ENCODE measurements at regions not wholly inside any gene's neighbourhood (a gene's known extent, or its start where the extent isn't known, plus 50 kb on each side); places are given as distances from the start of the nearest gene placed in this dataset.

DNA sequence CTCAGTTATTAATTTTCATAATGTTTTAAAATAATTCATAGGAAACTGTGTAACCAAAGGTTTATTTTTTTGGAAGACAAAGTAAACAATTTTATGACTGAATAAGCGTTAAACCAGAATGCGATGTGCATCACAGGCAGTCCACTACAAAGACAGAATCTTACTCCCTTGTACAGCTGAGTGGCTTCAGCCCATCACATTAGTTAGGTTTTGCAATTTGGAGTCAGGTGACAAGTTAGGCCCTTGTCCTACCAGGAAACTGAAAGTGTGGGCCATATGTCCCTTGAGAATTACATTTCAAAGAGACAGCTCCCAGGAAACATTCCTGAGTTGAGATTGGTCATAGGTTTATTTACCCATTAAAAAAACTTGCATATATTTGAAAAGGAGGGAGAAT lies 156.3 kb downstream of the MEX3B start:
- Histone ChIP-seq H3K27me3 (ENCODE audit: control insufficient read depth in 2 of 2, insufficient read depth in 2 of 2, low read length in 2 of 2) (no peaks in the 10 kb centered on the region), H2AFZ (ENCODE audit: low read depth, low read length) (no peak overlapping the region), H3K9ac (replicated peaks; ENCODE audit: extremely low read depth, insufficient read depth, low read length) (no peak overlapping the region), H3K36me3 (ENCODE audit: control insufficient read depth in 2 of 2, extremely low read depth in 1 of 2, insufficient read depth in 2 of 2, low read length in 2 of 2) (no peaks in the 10 kb centered on the region), H3K9me1 (replicated peaks; ENCODE audit: control insufficient read depth, extremely low read depth, insufficient read depth, low read length) (no peaks in the 10 kb centered on the region), H3K4me2 (ENCODE audit: insufficient read depth, low read length) (no peak overlapping the region), H3K79me2 (ENCODE audit: control insufficient read depth, insufficient read depth, low read length) (no peaks in the 10 kb centered on the region), H3K9me3 (replicated peaks; ENCODE audit: control insufficient read depth, insufficient read depth, low read length) (no peaks in the 10 kb centered on the region), H3K27ac (ENCODE audit: insufficient read depth, low read depth, low read length) (no peak overlapping the region), H3K4me3 (replicated peaks in 1 of 3; ENCODE audit: insufficient read depth in 1 of 3, low read depth in 1 of 3, low read length in 3 of 3) (no peak overlapping the region), H3K4me1 (ENCODE audit: control insufficient read depth, extremely low read depth, insufficient read depth, low read length) (no peaks in the 10 kb centered on the region), H4K20me1 (replicated peaks; ENCODE audit: control insufficient read depth, extremely low read depth, insufficient read depth, low read length) (no peaks in the 10 kb centered on the region)
- dilution Hi-C loops (cut with MboI; ENCODE audit: extremely low pct_ligation_motif_present, low sequenced_read_pairs), result no loop called here
- no TSS peak for BruUV-seq (replicated peaks)
- CTCF ChIA-PET, result no interaction called here
- TF ChIP-seq EZH2 (IDR thresholded peaks at IDR 0.05; ENCODE audit: borderline replicate concordance, low read depth, low read length, severe bottlenecking), result no peak
- TF ChIP-seq, protein P1, sequence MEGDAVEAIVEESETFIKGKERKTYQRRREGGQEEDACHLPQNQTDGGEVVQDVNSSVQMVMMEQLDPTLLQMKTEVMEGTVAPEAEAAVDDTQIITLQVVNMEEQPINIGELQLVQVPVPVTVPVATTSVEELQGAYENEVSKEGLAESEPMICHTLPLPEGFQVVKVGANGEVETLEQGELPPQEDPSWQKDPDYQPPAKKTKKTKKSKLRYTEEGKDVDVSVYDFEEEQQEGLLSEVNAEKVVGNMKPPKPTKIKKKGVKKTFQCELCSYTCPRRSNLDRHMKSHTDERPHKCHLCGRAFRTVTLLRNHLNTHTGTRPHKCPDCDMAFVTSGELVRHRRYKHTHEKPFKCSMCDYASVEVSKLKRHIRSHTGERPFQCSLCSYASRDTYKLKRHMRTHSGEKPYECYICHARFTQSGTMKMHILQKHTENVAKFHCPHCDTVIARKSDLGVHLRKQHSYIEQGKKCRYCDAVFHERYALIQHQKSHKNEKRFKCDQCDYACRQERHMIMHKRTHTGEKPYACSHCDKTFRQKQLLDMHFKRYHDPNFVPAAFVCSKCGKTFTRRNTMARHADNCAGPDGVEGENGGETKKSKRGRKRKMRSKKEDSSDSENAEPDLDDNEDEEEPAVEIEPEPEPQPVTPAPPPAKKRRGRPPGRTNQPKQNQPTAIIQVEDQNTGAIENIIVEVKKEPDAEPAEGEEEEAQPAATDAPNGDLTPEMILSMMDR (IDR thresholded peaks at IDR 0.05; ENCODE audit: extremely low read depth in 1 of 2, insufficient read depth in 1 of 2, low read depth in 1 of 2, low read length in 2 of 2), result no peak
- TF ChIP-seq JUN (IDR thresholded peaks at IDR 0.05; ENCODE audit: borderline replicate concordance, insufficient read depth, insufficient read length, low read depth), result no peak
- TF ChIP-seq GATA2 (IDR thresholded peaks at IDR 0.05; ENCODE audit: insufficient read depth, insufficient read length, low read depth, low read length), result no peak
- TF ChIP-seq FOS (IDR thresholded peaks at IDR 0.05; ENCODE audit: borderline replicate concordance, insufficient read depth, low read length), result no peak
- no peak for TF ChIP-seq POLR2AphosphoS5 (IDR thresholded peaks at IDR 0.05; ENCODE audit: insufficient read depth, low read depth, low read length)
- TF ChIP-seq, protein P2, sequence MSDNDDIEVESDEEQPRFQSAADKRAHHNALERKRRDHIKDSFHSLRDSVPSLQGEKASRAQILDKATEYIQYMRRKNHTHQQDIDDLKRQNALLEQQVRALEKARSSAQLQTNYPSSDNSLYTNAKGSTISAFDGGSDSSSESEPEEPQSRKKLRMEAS (IDR thresholded peaks at IDR 0.05; ENCODE audit: insufficient read depth, insufficient read length), result no peak
- no peak for TF ChIP-seq MYC (IDR thresholded peaks at IDR 0.05; ENCODE audit: low read depth, low read length)
- TF ChIP-seq POLR2A (IDR thresholded peaks at IDR 0.05; ENCODE audit: low read depth, low read length), result no peak
- FAIRE-seq, result no peak
- intact Hi-C loops (cut with micrococcal nuclease), result no loop called here
- POLR2A ChIA-PET, result no interaction called here
- no peak for DNase-seq (ENCODE audit: low read depth, low spot score)
